GM10266 (cell line): ENCODE measurements at regions not wholly inside any gene's neighbourhood (a gene's known extent, or its start where the extent isn't known, plus 50 kb on each side); places are given as distances from the start of the nearest gene placed in this dataset.

Experiments
- DNase-seq: peaks from one replicate; pipeline ENCODE4 v3.0.0; 2012; ENCODE audit errors: extremely low spot score
- TF ChIP-seq, protein P1 (sequence below): IDR thresholded peaks from 2 replicates; pipeline ENCODE4 v1.5.1; 2012; ENCODE audit warnings: mild to moderate bottlenecking, low read depth; ENCODE audit not compliant: control insufficient read depth, insufficient read depth; ENCODE audit errors: missing control alignments

GRCh38 chr2:41441958-41442357 is 605.9 kb upstream of the PKDCC start:
- no peak for DNase-seq
- TF ChIP-seq, protein P1, sequence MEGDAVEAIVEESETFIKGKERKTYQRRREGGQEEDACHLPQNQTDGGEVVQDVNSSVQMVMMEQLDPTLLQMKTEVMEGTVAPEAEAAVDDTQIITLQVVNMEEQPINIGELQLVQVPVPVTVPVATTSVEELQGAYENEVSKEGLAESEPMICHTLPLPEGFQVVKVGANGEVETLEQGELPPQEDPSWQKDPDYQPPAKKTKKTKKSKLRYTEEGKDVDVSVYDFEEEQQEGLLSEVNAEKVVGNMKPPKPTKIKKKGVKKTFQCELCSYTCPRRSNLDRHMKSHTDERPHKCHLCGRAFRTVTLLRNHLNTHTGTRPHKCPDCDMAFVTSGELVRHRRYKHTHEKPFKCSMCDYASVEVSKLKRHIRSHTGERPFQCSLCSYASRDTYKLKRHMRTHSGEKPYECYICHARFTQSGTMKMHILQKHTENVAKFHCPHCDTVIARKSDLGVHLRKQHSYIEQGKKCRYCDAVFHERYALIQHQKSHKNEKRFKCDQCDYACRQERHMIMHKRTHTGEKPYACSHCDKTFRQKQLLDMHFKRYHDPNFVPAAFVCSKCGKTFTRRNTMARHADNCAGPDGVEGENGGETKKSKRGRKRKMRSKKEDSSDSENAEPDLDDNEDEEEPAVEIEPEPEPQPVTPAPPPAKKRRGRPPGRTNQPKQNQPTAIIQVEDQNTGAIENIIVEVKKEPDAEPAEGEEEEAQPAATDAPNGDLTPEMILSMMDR = no peak

GRCh38 chr2:41445865-41446264 is 602.0 kb upstream of the PKDCC start:
- no peak for DNase-seq
- TF ChIP-seq, protein P1 = no peak

- no peak for DNase-seq
Measured at GRCh38 chr2:41446266-41446665, 601.6 kb upstream of the PKDCC start.

DNA sequence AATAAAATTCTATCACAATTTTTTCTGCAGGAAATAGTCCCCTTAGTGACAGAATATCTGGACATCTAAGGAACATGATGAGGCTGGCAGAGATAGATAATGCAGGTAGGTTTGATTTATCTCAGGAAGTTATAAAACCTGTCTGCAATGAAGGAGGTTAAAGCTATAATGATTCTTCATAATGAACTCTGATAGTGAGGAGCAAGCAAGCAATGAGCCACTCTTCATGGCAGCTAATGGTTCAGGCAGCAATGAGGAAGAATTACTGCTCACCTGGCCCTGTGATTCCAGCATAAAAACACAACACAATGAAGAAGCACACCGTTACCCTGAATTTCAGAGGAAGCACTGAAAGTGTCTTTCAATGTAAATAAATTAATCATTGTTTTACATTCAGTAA is 599.6 kb upstream of the PKDCC start:
- DNase-seq = no peak
- TF ChIP-seq, protein P1 = no peak

More at GRCh38 chr2:41446266-41446665, 601.6 kb upstream of the PKDCC start:
- TF ChIP-seq, protein P1 = no peak

DNA sequence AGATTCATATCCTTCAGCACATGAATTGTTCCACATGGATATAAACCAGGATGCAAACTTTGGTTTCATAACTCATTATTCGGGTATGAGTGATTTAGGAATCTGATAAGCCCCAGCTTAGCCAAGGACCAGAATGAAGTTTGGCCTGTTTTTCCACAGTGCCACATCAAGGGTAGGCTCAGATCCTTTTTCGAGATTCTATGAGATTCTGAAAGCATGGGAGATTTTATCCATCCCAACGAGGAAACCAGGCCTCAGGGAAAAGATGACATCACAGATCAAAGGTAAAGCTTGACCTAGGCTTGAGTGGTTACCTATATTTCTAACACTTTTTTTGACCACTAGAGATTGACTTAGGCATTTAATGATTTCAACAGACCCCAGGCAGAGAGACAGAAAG is 590.8 kb upstream of the PKDCC start:
- no peak for DNase-seq
- TF ChIP-seq, protein P1 = no peak

- no peak for DNase-seq
- TF ChIP-seq, protein P1 = no peak
Measured at GRCh38 chr2:41460661-41461060, 587.2 kb upstream of the PKDCC start.

DNA sequence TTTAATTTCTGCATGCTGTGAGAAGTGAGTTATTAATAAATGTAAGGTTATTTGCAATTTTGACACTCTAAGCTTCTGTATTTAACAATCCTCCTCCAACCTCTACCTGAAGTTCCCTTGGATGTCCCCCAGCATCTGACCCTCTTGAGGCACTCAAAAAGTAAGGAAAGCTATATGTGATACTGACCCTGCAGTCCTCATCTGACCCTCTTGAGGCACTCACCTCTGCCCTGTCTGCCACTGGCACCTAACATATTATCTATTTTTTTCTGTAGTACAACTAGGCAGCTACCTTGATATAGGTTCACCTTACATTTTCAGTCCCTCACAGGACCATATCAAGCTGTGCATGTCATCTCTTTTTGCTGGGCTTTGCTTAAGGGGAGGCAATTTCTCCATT is 583.4 kb upstream of the PKDCC start:
- TF ChIP-seq, protein P1 = no peak
- DNase-seq = no peak

- TF ChIP-seq, protein P1 = no peak
- no peak for DNase-seq
Measured at GRCh38 chr2:41475959-41476358, 571.9 kb upstream of the PKDCC start.
